ENCODE measurements at regions not wholly inside any gene's neighbourhood (a gene's known extent, or its start where the extent isn't known, plus 50 kb on each side); places are given as distances from the start of the nearest gene placed in this dataset.

- H3K36me3 ChIP-seq (ENCODE audit: control insufficient read depth, insufficient read depth, low read length) = no peaks in the 10 kb centered on the region
- no peak for TF ChIP-seq CTCF (IDR thresholded peaks at IDR 0.05; ENCODE audit: insufficient read depth, low read depth, low read length)
- DNase-seq (ENCODE audit: low read depth) = no peak
- H3K27me3 ChIP-seq (ENCODE audit: control insufficient read depth, insufficient read depth, low read length) = no peaks in the 10 kb centered on the region
- no peak overlapping the region for H3K4me3 ChIP-seq (ENCODE audit: low read depth, low read length)
- CTCF ChIA-PET = interaction anchor here (0.6 to 0.7 kb wide), 2 partner anchors 202 to 293 kb away, joined by 3 to 6 read pairs; no protein-coding TSS in a partner anchor
- POLR2A ChIA-PET = no interaction called here
Measured at GRCh38 chr2:107466984-107467773, 359.5 kb upstream of the RGPD4 start.

- CTCF ChIA-PET = no interaction called here
- TF ChIP-seq CTCF (IDR thresholded peaks at IDR 0.05; ENCODE audit: insufficient read depth, low read depth, low read length) = no peak
- no peak for DNase-seq (ENCODE audit: low read depth)
Measured at GRCh38 chr2:107469437-107469995, 357.2 kb upstream of the RGPD4 start.

GRCh38 chr2:107473150-107473549, 353.5 kb upstream of the RGPD4 start:
- DNase-seq (ENCODE audit: low read depth) = no peak
- TF ChIP-seq CTCF (IDR thresholded peaks at IDR 0.05; ENCODE audit: insufficient read depth, low read depth, low read length) = no peak
- Histone ChIP-seq H3K36me3 (ENCODE audit: control insufficient read depth, insufficient read depth, low read length) (no peaks in the 10 kb centered on the region), H3K27me3 (ENCODE audit: control insufficient read depth, insufficient read depth, low read length) (no peaks in the 10 kb centered on the region), H3K4me3 (ENCODE audit: low read depth, low read length) (no peak overlapping the region)
- CTCF ChIA-PET = no interaction called here
- POLR2A ChIA-PET = no interaction called here

More at GRCh38 chr2:107469437-107469995, 357.2 kb upstream of the RGPD4 start:
- Histone ChIP-seq H3K4me3 (ENCODE audit: low read depth, low read length) (no peak overlapping the region), H3K36me3 (ENCODE audit: control insufficient read depth, insufficient read depth, low read length) (no peaks in the 10 kb centered on the region), H3K27me3 (ENCODE audit: control insufficient read depth, insufficient read depth, low read length) (no peaks in the 10 kb centered on the region)
- POLR2A ChIA-PET = no interaction called here

GRCh38 chr2:107475859-107476258, 350.8 kb upstream of the RGPD4 start:
- CTCF ChIA-PET = no interaction called here

More at GRCh38 chr2:107475859-107476258, 350.8 kb upstream of the RGPD4 start:
- Histone ChIP-seq H3K4me3 (ENCODE audit: low read depth, low read length) (no peak overlapping the region), H3K36me3 (ENCODE audit: control insufficient read depth, insufficient read depth, low read length) (no peaks in the 10 kb centered on the region), H3K27me3 (ENCODE audit: control insufficient read depth, insufficient read depth, low read length) (no peaks in the 10 kb centered on the region)
- no peak for DNase-seq (ENCODE audit: low read depth)
- POLR2A ChIA-PET = no interaction called here
- TF ChIP-seq CTCF (IDR thresholded peaks at IDR 0.05; ENCODE audit: insufficient read depth, low read depth, low read length) = no peak
